ENCODE measurements at regions not wholly inside any gene's neighbourhood (a gene's known extent, or its start where the extent isn't known, plus 50 kb on each side); places are given as distances from the start of the nearest gene placed in this dataset.

DNA sequence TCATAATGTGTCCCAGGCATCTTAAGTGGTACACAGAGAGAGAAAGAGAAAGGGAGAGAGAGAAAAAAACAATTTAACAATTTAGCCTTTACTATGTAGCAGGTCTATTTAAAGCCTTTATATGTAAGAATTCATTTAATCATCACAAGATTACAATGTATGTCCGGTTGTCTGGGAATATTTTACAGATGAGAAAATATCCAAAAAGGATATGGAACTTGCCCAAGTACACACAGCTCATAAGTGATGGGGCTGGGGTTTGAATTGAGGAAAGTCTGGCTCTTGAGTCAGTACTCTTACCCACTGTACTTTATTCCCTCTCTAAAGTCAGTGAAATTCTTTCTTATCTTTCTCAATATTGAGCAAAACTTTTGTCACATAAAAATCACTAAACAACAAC, 104.6 kb downstream of the LYPLAL1 start:
- no peak overlapping the region for H3K4me3 ChIP-seq
- H3K9me3 ChIP-seq (replicated peaks) = no peaks in the 10 kb centered on the region
- no peak overlapping the region for H3K27ac ChIP-seq
- no peak for DNase-seq (ENCODE audit: low read depth in 1 of 2, low spot score in 2 of 2)
- no peaks in the 10 kb centered on the region for H3K36me3 ChIP-seq
- no peaks in the 10 kb centered on the region for H3K4me1 ChIP-seq (replicated peaks)
- no peaks in the 10 kb centered on the region for H3K27me3 ChIP-seq (replicated peaks)

DNA sequence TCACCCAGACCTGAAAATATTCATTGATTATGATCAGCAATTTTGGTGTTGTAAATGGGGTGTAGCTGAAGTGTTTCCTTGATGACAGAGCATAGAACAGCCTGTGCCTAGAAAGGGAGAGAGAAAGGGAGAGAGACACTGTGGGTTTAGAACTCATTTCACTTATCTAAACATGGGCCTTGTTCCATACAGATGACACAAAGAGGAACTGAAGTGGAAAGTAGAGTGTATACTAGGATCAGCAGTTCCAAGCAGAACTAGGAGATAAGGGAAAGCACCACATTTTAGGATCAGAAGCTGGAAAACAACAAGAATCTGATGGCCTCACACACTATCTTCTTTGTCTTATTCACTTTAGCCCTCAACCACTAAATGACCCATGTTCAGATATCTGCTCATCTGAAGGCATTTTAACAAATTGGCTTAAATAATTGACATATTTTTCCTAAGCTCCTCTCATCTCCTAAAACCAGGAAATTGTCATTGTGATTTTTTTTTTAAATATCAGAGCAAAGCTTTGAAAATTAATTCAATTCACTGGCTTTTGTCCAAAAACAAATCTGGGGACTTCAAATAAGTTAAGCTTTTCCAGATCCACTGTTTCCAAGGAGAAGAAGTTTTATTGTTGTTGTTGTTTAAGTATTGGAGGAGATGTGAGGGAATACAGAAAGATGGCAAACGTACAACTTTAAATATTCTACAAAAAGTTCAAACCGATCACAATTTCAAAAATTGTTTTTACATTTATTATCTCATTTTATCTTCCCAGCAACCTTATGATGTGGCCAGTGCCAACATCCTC, 103.8 kb downstream of the LYPLAL1 start:
- H3K27ac ChIP-seq = no peak overlapping the region
- DNase-seq (ENCODE audit: low read depth in 1 of 2, low spot score in 2 of 2) = no peak
- H3K36me3 ChIP-seq = no peaks in the 10 kb centered on the region
- H3K4me3 ChIP-seq = no peak overlapping the region
- no peaks in the 10 kb centered on the region for H3K9me3 ChIP-seq (replicated peaks)
- no peaks in the 10 kb centered on the region for H3K27me3 ChIP-seq (replicated peaks)
- H3K4me1 ChIP-seq (replicated peaks) = no peaks in the 10 kb centered on the region

DNA sequence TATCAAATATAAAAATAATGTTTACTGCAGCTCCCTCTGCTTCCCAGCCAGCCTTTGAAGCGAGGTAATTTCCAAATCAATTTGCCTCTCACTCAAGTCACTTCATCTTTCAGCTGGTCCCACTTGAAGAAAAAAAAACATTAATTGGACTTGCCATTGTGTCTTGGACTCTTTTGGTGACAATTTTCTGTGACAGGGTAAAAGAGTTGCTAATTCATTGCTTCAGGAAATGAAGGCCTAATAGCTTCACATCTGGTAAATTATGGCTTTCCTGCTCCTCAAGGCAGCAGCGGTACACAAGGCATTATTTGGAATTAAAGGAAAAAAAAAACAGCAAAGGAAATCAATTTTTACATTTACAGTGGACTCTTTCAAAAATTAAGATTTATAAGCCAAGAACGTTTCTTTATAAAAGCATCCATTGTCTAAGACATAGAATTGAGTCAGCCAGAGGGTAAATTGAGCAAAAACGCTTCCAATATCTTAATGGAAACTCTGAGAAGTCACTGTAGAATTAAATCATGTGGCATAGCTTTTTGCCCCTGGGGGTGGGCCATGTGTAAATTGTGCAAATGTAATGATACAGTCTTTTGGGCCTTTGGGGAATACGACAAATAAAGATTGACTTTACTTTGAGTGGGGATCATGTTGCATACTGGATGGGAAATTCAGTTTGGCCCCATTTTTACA, 102.5 kb downstream of the LYPLAL1 start:
- H3K4me3 ChIP-seq = no peak overlapping the region
- H3K27me3 ChIP-seq (replicated peaks) = no peaks in the 10 kb centered on the region
- peaks cover 3% of the 10 kb centered on the region; the same call in 1 of the 2 replicates for H3K4me1 ChIP-seq (replicated peaks)
- H3K9me3 ChIP-seq (replicated peaks) = no peaks in the 10 kb centered on the region
- no peak overlapping the region for H3K27ac ChIP-seq
- H3K36me3 ChIP-seq = no peaks in the 10 kb centered on the region
- DNase-seq (ENCODE audit: low read depth in 1 of 2, low spot score in 2 of 2) = no peak

DNA sequence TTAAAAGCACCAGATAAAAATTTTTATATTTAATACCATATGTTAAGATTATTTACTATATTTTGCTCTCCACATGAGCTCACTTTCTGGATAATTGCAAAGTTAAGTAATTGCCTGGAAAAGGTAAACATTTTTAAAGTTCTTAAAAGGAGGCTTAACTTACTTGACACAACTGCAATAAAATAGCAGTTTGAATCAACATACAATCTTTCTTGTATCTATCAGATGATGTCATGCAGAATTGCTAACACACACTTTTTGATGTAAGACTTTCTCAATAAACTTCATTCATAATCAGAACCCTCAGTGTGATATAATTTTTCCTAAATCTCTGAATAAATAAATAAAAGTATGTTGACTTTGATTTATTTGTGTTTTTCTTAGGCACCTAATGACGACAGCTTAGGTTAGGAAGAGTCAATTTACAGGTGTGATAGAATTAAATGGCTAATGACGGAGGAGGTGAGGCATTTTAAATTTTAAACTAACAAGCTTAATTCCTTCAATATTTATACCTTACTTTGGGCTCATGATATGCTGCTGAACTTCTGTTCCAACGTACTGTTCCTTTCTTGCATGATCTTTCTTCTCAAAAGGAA, 99.5 kb downstream of the LYPLAL1 start:
- no peaks in the 10 kb centered on the region for H3K27me3 ChIP-seq (replicated peaks)
- DNase-seq (ENCODE audit: low read depth in 1 of 2, low spot score in 2 of 2) = no peak
- H3K27ac ChIP-seq = no peak overlapping the region
- no peak overlapping the region for H3K4me3 ChIP-seq
- H3K36me3 ChIP-seq = no peaks in the 10 kb centered on the region
- no peaks in the 10 kb centered on the region for H3K9me3 ChIP-seq (replicated peaks)
- H3K4me1 ChIP-seq (replicated peaks) = peaks cover 3% of the 10 kb centered on the region; the same call in 1 of the 2 replicates

DNA sequence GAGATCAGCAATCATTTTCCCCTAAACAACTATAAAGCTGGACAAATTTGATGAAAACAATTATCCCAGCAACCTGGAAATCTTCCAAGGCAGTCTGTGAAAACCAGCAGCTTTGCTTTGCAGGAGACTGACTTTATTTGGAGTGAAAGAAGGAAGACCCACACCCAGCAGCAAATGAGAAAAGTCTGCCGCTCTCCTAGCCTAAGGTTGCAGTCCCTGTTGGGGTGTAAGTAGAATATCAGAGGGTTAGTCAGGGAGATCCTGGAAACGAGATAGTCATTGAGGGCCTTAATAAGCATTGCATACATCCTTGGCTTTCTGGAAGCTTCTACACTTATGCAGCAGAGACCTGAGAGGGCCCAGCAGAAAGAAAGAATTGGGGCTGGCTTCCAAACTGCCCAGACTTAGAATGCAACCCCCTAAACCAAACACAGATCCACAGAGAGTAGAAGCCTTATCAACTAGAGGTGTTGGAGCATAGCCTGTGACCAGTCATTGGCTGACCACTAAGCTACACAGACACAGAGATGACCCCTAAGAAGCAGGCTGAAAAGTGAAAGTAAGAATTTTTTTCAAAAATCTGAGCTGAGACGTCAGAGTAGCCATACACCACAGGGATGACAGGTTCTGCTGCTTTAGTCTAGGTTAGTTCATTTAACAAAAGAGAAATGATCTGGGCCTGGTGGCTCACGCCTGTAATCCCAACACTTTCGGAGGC, 98.3 kb downstream of the LYPLAL1 start:
- H3K4me1 ChIP-seq (replicated peaks) = peaks cover 3% of the 10 kb centered on the region; the same call in 1 of the 2 replicates
- no peaks in the 10 kb centered on the region for H3K27me3 ChIP-seq (replicated peaks)
- no peak for DNase-seq (ENCODE audit: low read depth in 1 of 2, low spot score in 2 of 2)
- H3K36me3 ChIP-seq = no peaks in the 10 kb centered on the region
- no peak overlapping the region for H3K27ac ChIP-seq
- H3K4me3 ChIP-seq = no peak overlapping the region
- no peaks in the 10 kb centered on the region for H3K9me3 ChIP-seq (replicated peaks)

DNA sequence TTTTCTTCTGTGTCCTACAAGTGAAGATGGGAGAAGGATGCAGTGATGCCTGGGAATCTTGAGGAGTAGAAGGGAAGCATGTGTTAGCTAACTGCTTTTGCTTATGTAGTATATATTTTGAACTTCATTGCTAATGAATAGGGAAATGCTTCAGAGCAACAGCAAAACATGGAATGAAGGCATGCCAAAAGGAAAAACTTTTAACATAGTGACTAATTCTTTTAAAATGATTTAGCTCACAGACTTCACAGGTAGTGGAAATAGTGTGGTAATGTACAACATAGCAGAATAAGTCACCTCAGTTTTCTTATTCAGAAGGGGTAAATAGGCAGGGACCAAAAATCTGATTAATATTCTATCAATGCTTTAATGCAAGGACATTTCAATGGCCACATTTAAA, 95.5 kb downstream of the LYPLAL1 start:
- H3K27ac ChIP-seq = no peak overlapping the region
- H3K36me3 ChIP-seq = no peaks in the 10 kb centered on the region
- peaks cover 3% of the 10 kb centered on the region; the same call in 1 of the 2 replicates for H3K4me1 ChIP-seq (replicated peaks)
- H3K4me3 ChIP-seq = no peak overlapping the region
- H3K9me3 ChIP-seq (replicated peaks) = no peaks in the 10 kb centered on the region
- no peaks in the 10 kb centered on the region for H3K27me3 ChIP-seq (replicated peaks)
- no peak for DNase-seq (ENCODE audit: low read depth in 1 of 2, low spot score in 2 of 2)

DNA sequence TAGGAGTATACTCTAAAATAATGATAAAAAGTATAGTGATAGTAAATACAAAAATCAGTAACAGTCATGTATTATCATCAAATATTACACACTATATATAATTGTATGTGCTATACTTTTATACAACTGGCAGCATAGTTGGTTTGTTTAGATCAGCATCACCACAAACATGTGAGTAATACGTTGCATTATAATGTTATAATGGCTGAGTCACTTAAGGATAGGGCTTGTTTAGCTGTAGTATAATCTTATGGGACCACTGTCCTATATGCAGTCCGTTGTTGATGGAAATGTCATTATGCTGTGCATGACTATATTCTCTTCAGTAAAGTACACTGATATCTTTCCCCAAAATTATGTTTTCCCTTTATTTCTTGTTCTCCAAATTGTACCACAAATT, 92.8 kb downstream of the LYPLAL1 start:
- DNase-seq (ENCODE audit: low read depth in 1 of 2, low spot score in 2 of 2) = no peak
- no peak overlapping the region for H3K4me3 ChIP-seq
- H3K9me3 ChIP-seq (replicated peaks) = no peaks in the 10 kb centered on the region

DNA sequence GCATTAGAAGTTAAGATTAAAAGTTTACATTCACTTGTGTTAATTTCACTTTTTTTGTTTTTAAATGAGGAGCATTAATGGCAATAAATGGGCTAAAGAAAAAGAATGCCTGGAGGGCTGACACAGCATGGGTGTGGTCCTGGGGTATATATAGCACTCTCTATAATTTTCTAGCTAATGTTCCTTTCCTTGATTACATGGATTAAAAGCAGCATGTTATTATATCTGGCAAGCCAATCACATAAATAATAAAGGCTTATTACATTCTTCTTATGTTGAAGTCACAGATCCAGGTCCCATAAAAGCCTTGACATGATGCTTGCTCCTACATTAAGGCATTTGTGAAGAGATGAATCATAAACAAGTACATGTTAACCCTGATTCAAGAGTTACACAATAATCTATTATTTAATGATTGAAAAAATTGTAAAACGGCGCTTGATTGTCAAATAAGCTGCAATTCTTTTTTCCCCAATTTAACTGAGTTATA, 91.4 kb downstream of the LYPLAL1 start:
- no peak overlapping the region for H3K4me3 ChIP-seq
- no peaks in the 10 kb centered on the region for H3K4me1 ChIP-seq (replicated peaks)
- H3K27me3 ChIP-seq (replicated peaks) = no peaks in the 10 kb centered on the region
- no peaks in the 10 kb centered on the region for H3K36me3 ChIP-seq
- no peaks in the 10 kb centered on the region for H3K9me3 ChIP-seq (replicated peaks)
- no peak overlapping the region for H3K27ac ChIP-seq
- no peak for DNase-seq (ENCODE audit: low read depth in 1 of 2, low spot score in 2 of 2)

More for the DNA sequence above, 92.8 kb downstream of the LYPLAL1 start:
- Histone ChIP-seq H3K4me1 (replicated peaks) (no peaks in the 10 kb centered on the region), H3K27ac (no peak overlapping the region), H3K27me3 (replicated peaks) (no peaks in the 10 kb centered on the region), H3K36me3 (no peaks in the 10 kb centered on the region)

DNA sequence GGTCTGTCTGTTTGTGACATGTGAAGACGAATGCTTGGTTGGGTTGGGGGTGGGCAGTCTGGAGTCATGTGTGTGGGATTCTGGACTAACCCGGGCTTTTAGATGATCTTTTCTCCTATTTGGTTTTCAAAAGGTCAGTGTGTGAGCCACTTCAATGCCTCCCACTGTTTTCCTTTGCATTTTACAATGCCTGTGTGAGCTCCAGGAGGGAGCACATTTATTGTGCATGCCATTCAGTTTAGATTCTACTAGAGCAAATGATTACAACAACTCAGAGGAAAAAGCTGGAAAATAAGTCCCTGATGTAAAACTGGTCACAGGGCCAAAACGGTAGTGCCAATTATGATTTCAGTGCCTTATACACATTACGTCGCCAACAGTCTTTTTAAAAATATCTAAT, 90.9 kb downstream of the LYPLAL1 start:
- Histone ChIP-seq H3K9me3 (replicated peaks) (no peaks in the 10 kb centered on the region), H3K27ac (no peak overlapping the region), H3K27me3 (replicated peaks) (no peaks in the 10 kb centered on the region), H3K4me3 (no peak overlapping the region), H3K36me3 (no peaks in the 10 kb centered on the region), H3K4me1 (replicated peaks) (no peaks in the 10 kb centered on the region)
- no peak for DNase-seq (ENCODE audit: low read depth in 1 of 2, low spot score in 2 of 2)
